Esophagus muscularis mucosa (tissue), 3 donors: ENCODE measurements at regions not wholly inside any gene's neighbourhood (a gene's known extent, or its start where the extent isn't known, plus 50 kb on each side); places are given as distances from the start of the nearest gene placed in this dataset.

ENCODE experiments used
- EP300 ChIP-seq: sonication (generic); formaldehyde crosslinking; IDR thresholded peaks from one replicate; pipeline ENCODE4 v1.6.1; 2017; ENCODE audit warnings: antibody characterized with exemption
- TF ChIP-seq, protein P1 (sequence below), 3 experiments: fragments of 200-600 bp in 2 of 3; fragments of 450-650 bp in 1 of 3; sonication (generic) in 2 of 3; IDR thresholded peaks; one replicate each; pipeline ENCODE4 v1.5.1; 2017 to 2019; ENCODE audit warnings: antibody characterized with exemption in 3 of 3, mild to moderate bottlenecking in 2 of 3, moderate library complexity in 1 of 3

DNA sequence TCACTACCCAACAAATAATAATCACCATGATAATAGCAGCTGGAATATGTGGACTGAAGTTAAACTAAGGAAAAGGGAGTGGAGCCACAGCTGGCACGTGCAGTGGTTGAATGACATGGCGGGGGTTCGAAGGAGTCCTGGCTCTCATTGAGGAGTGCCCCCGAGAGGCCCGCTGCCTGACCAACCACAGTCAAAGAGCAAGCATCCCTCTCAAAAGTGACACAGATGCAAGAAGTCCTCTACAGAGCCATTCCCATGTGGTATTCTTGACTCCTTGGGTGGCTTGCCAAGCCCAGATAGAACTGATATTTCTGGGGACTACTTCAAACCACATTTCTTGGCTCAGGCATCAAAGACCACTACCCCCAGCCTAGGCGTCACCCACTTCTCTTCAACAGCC lies 405.1 kb downstream of the TNS1 start:
- TF ChIP-seq, protein P1, sequence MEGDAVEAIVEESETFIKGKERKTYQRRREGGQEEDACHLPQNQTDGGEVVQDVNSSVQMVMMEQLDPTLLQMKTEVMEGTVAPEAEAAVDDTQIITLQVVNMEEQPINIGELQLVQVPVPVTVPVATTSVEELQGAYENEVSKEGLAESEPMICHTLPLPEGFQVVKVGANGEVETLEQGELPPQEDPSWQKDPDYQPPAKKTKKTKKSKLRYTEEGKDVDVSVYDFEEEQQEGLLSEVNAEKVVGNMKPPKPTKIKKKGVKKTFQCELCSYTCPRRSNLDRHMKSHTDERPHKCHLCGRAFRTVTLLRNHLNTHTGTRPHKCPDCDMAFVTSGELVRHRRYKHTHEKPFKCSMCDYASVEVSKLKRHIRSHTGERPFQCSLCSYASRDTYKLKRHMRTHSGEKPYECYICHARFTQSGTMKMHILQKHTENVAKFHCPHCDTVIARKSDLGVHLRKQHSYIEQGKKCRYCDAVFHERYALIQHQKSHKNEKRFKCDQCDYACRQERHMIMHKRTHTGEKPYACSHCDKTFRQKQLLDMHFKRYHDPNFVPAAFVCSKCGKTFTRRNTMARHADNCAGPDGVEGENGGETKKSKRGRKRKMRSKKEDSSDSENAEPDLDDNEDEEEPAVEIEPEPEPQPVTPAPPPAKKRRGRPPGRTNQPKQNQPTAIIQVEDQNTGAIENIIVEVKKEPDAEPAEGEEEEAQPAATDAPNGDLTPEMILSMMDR (IDR thresholded peaks at IDR 0.05), result no peak
- TF ChIP-seq EP300, result no peak
